ENCODE measurements at regions not wholly inside any gene's neighbourhood (a gene's known extent, or its start where the extent isn't known, plus 50 kb on each side); places are given as distances from the start of the nearest gene placed in this dataset.
"Not testable (repeated sequence)": the region's sequence is repeated elsewhere in the genome, so short reads cannot be mapped to it uniquely, and the experiment has no call there.

DNA sequence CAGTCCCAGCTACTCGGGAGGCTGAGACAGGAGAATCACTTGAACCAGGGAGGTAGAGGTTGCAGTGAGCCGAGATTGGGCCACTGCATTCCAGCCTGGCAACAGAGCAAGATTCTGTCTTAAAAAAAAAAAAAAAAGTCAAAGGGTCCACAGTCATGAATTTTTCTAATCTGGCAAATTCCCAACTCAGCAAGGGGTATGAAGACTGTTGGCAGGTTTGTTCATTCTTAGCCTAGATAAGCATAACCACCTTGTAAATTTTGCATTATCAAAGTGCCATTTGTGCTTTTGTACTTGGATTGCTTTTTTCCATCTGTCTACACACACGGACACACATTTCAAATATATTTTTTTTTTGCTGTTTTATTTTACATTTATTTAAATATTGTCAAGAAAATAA is 299.8 kb upstream of the NUDT12 start:
- intact Hi-C loops (cut with micrococcal nuclease), result no loop called here
- Mint-ChIP-seq H3K4me3 (no peak overlapping the region), H3K27me3 (no peaks in the 10 kb centered on the region), H3K4me1 (ENCODE audit: low read depth) (no peaks in the 10 kb centered on the region), H3K36me3 (no peaks in the 10 kb centered on the region), H3K9me3 (peaks cover 7% of the 10 kb centered on the region), H3K27ac (no peak overlapping the region)
- ChIA-PET CTCF (no interaction called here), POLR2A (no interaction called here)
- no peak for DNase-seq

GRCh38 chr5:103860327-103860726 is 297.7 kb upstream of the NUDT12 start:
- Mint-ChIP-seq H3K4me1 (ENCODE audit: low read depth) (no peaks in the 10 kb centered on the region), H3K27me3 (no peaks in the 10 kb centered on the region), H3K36me3 (no peaks in the 10 kb centered on the region), H3K9me3 (peaks cover 7% of the 10 kb centered on the region), H3K27ac (no peak overlapping the region), H3K4me3 (no peak overlapping the region)
- DNase-seq, result no peak
- ChIA-PET POLR2A (no interaction called here), CTCF (no interaction called here)
- intact Hi-C loops (cut with micrococcal nuclease), result no loop called here

- H3K4me3 Mint-ChIP-seq, result not testable (repeated sequence)
These were observed 295.8 kb upstream of the NUDT12 start for GRCh38 chr5:103858367-103858766.

DNA sequence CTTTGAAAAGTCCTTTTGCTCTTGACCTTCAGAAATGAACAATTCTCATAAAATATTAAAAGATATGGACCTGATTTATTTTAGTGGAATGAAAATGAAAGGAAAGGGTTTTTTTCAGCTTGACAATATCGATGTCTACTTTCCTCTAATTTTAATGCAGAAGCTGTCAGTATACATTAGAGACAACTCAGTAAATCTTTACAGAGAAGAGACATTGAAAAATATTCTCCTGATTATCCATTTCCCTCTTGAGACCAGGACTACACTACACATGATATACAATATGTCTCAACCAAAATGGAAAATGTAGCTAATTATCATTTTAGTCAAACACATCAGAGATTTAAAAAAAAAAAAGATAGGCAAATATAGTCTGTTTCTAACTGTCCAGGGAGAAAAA is 288.5 kb upstream of the NUDT12 start:
- no peak overlapping the region for H3K4me3 Mint-ChIP-seq
- no peak for DNase-seq
- H3K36me3 Mint-ChIP-seq, result no peaks in the 10 kb centered on the region
- ChIA-PET CTCF (no interaction called here), POLR2A (no interaction called here)
- H3K4me1 Mint-ChIP-seq (ENCODE audit: low read depth), result no peaks in the 10 kb centered on the region
- no peaks in the 10 kb centered on the region for H3K27me3 Mint-ChIP-seq
- no peak overlapping the region for H3K27ac Mint-ChIP-seq
- H3K9me3 Mint-ChIP-seq, result no peaks in the 10 kb centered on the region
- intact Hi-C loops (cut with micrococcal nuclease), result no loop called here

More at GRCh38 chr5:103858367-103858766, 295.8 kb upstream of the NUDT12 start:
- H3K9me3 Mint-ChIP-seq; POLR2A ChIA-PET; CTCF ChIA-PET; H3K27me3 Mint-ChIP-seq; H3K36me3 Mint-ChIP-seq; DNase-seq; H3K4me1 Mint-ChIP-seq (ENCODE audit: low read depth); H3K27ac Mint-ChIP-seq; intact Hi-C loops (cut with micrococcal nuclease): not testable (repeated sequence)

GRCh38 chr5:103849934-103850333 is 287.3 kb upstream of the NUDT12 start:
- no peaks in the 10 kb centered on the region for H3K36me3 Mint-ChIP-seq
- no peaks in the 10 kb centered on the region for H3K4me1 Mint-ChIP-seq (ENCODE audit: low read depth)
- CTCF ChIA-PET, result no interaction called here
- intact Hi-C loops (cut with micrococcal nuclease), result no loop called here
- no peaks in the 10 kb centered on the region for H3K27me3 Mint-ChIP-seq
- DNase-seq, result no peak
- H3K4me3 Mint-ChIP-seq, result no peak overlapping the region
- peaks cover 2% of the 10 kb centered on the region for H3K9me3 Mint-ChIP-seq
- POLR2A ChIA-PET, result no interaction called here
- no peak overlapping the region for H3K27ac Mint-ChIP-seq

DNA sequence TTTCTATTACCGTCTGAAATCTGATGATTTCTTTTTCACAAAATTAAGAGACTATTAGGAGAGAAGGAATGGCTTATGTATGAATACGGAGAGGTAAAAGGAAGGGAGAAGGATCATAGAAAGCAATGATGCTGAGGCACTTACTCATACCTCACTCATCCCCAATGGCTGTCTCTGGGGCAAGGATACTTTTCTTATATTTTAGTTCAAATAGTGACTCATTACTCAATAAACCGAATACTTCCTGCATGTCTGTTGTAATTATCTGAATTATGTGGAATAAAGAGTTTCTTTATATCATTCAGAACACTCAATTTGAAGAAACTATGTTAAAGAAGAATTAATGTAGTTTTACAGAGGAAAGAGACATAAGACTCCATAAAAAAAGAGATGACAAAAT is 284.5 kb upstream of the NUDT12 start:
- Mint-ChIP-seq H3K4me1 (ENCODE audit: low read depth) (no peaks in the 10 kb centered on the region), H3K27me3 (no peaks in the 10 kb centered on the region)
- POLR2A ChIA-PET, result no interaction called here

DNA sequence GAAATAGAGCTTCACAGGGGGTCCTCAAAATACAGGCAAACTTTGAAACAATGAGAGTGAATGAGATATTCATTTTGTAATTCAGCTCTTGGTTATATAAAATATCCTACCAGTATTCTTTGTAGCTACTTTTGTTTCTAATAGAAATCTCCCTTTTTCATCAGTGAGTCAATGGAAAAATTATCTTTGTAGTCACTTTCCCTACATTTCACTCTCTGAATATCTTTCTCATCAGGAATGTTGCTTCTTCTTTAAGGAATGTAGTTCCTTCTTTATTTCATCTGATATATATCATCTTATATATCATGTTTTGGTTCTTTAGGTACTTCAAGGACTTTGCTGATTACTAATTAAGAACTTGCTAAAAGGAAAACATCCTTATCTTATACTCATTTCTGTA is 280.3 kb upstream of the NUDT12 start:
- ChIA-PET CTCF (no interaction called here), POLR2A (no interaction called here)
- no peak overlapping the region for H3K27ac Mint-ChIP-seq
- no peak overlapping the region for H3K4me3 Mint-ChIP-seq
- H3K27me3 Mint-ChIP-seq, result no peaks in the 10 kb centered on the region
- no peak for DNase-seq
- intact Hi-C loops (cut with micrococcal nuclease), result no loop called here
- no peaks in the 10 kb centered on the region for H3K36me3 Mint-ChIP-seq
- peaks cover 2% of the 10 kb centered on the region for H3K9me3 Mint-ChIP-seq
- H3K4me1 Mint-ChIP-seq (ENCODE audit: low read depth), result no peaks in the 10 kb centered on the region

More for the DNA sequence above, 284.5 kb upstream of the NUDT12 start:
- Mint-ChIP-seq H3K4me3 (no peak overlapping the region), H3K36me3 (no peaks in the 10 kb centered on the region), H3K9me3 (peaks cover 2% of the 10 kb centered on the region), H3K27ac (no peak overlapping the region)
- DNase-seq, result no peak
- intact Hi-C loops (cut with micrococcal nuclease), result no loop called here
- CTCF ChIA-PET, result no interaction called here

DNA sequence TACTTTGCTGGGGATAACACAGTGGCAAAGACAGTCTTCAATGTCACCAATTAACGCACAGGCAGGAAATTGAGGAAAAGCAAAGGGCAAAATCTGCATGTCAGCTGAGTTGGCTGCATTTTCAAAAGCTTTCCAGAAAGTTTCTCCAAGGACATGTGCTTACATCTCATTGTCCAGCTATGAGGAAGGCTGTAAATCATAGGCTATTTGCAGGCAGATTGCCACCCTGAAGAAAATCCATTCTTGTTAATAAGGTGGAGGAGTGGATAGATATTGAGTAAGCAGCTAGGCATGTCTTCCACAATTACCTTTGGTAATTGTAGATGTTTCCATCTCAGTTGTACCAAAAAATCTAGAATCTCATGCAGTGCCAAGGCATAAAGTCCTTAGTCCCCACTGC is 278.0 kb upstream of the NUDT12 start:
- DNase-seq, result no peak
- intact Hi-C loops (cut with micrococcal nuclease), result no loop called here
- H3K4me3 Mint-ChIP-seq, result no peak overlapping the region
- POLR2A ChIA-PET, result no interaction called here
- CTCF ChIA-PET, result no interaction called here
- no peak overlapping the region for H3K27ac Mint-ChIP-seq
- no peaks in the 10 kb centered on the region for H3K9me3 Mint-ChIP-seq
- no peaks in the 10 kb centered on the region for H3K27me3 Mint-ChIP-seq
- no peaks in the 10 kb centered on the region for H3K36me3 Mint-ChIP-seq
- H3K4me1 Mint-ChIP-seq (ENCODE audit: low read depth), result no peaks in the 10 kb centered on the region

DNA sequence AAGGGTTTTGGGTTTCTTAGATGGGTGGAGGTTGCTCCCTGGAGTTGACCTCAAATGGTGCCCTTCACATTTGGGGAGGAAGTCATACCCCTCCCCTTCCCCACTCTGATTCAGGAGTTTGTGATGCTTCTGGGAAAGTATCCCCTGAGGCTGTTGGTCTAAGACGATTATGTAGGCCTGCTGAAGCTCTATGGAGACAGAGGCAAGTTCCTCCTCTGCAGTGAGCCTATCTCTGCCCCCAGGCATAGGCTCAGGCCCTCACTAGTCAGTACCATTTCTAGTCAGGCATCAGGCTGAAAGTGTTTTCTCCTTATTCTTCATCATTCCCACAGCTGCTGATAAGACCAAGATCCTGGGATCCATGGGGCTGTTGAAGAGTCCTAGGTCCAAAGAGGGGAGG is 271.6 kb upstream of the NUDT12 start:
- Mint-ChIP-seq H3K9me3 (no peaks in the 10 kb centered on the region), H3K4me1 (ENCODE audit: low read depth) (no peaks in the 10 kb centered on the region), H3K36me3 (no peaks in the 10 kb centered on the region), H3K4me3 (no peak overlapping the region), H3K27ac (no peak overlapping the region), H3K27me3 (no peaks in the 10 kb centered on the region)
- no peak for DNase-seq
- POLR2A ChIA-PET, result no interaction called here
- CTCF ChIA-PET, result interaction anchor here (0.8 kb wide), 1 partner anchor 358 kb away, joined by 3 read pairs; no protein-coding TSS in a partner anchor
- intact Hi-C loops (cut with micrococcal nuclease), result no loop called here

DNA sequence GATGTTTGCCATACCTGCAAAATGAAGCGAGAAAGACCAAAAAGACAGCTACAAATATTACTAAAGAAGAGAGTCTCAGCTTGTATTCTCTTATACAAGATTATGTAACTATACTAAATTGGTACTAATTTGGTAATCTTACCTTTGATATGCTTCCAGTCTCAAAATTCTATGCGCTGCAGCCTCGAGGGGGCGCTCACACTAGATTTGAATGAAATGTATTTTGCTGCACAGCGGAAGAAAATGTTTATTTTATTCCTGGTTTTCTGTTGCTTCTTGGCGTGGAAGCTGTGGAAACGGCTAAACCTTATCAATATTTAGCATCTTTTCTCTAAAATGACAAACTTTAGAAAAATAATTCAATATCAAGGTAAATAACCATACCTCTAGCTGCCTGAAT is 267.0 kb upstream of the NUDT12 start:
- ChIA-PET POLR2A (no interaction called here), CTCF (no interaction called here)
- Mint-ChIP-seq H3K27me3 (no peaks in the 10 kb centered on the region), H3K9me3 (no peaks in the 10 kb centered on the region), H3K4me3 (no peak overlapping the region), H3K4me1 (ENCODE audit: low read depth) (no peaks in the 10 kb centered on the region), H3K27ac (no peak overlapping the region), H3K36me3 (no peaks in the 10 kb centered on the region)
- intact Hi-C loops (cut with micrococcal nuclease), result no loop called here
- no peak for DNase-seq

DNA sequence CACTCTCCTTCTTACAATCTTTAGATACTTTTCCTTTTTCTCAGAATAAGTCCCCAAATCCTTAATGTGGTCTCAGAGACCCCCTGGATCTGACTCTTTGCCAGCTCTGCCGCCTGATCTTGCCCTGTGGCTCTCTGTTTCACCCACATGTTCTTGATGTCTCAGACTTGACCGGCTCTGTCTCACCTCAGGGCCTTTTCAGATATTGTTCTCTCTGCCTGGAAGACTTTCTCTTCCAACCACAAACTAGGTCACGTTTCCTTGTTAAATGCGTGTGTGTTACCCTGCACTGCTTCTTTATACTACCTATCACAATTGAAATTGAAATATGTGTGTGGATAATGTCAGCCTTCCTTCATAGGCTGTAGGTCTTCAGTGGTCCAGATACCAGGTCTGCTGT is 265.4 kb upstream of the NUDT12 start:
- H3K9me3 Mint-ChIP-seq, result no peaks in the 10 kb centered on the region
- no peaks in the 10 kb centered on the region for H3K27me3 Mint-ChIP-seq
- POLR2A ChIA-PET, result no interaction called here
- no peaks in the 10 kb centered on the region for H3K4me1 Mint-ChIP-seq (ENCODE audit: low read depth)
- CTCF ChIA-PET, result no interaction called here
- H3K27ac Mint-ChIP-seq, result no peak overlapping the region
- no peak for DNase-seq
- no peak overlapping the region for H3K4me3 Mint-ChIP-seq
- H3K36me3 Mint-ChIP-seq, result no peaks in the 10 kb centered on the region
- intact Hi-C loops (cut with micrococcal nuclease), result no loop called here

DNA sequence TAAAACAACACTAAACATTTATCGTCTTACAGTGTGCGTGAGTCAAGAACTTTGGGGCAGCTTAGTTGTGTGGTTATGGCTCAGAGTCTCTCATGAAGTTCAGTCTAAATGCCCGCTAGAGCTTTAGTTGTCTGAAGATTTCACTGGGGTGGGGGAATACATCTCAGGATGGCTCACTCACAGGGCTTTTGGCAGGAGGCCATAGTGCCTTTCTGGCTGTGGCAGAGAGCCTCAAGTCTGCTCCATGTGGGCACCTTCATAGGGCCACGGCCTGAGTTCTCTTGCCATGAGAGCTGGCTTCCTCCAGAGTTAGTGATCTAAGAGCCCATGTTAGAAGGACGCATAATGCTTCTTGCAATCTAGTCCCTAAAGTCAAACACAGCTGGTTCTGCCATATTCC is 258.8 kb upstream of the NUDT12 start:
- Mint-ChIP-seq H3K36me3 (no peaks in the 10 kb centered on the region), H3K4me3 (no peak overlapping the region), H3K9me3 (peaks cover 5% of the 10 kb centered on the region), H3K27me3 (no peaks in the 10 kb centered on the region), H3K4me1 (ENCODE audit: low read depth) (no peaks in the 10 kb centered on the region), H3K27ac (no peak overlapping the region)
- DNase-seq, result no peak
- intact Hi-C loops (cut with micrococcal nuclease), result no loop called here
- POLR2A ChIA-PET, result no interaction called here
- CTCF ChIA-PET, result no interaction called here

DNA sequence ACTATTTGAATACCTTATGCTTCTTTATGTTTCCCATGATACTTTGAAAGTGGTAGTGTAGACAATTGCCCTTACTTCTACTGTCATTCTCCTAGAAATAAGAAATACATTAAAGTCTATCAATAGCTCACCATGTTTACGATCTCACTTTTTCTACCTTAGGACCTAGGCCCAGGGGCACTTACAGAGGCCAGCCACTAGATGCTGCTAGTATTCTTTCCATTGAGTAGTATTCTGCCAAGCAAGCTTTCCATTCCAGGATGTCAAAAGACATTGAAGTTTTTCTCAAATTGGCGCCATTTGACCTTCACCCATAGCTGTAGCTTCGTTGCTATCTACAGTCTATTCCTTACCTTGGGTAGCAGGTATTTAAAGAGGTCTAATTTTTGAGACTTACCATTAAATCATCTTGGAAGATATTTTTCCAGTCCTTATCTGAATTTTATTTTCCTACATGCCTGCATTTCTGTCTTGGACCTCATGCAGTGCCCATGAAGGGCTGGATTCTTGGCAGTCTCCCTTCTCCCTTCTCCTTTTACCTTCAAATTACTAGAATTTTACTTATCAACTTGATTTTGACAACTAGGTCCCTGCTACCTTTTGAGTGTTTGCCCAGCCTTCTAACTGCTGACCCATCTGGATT is 246.0 kb upstream of the NUDT12 start:
- H3K27ac Mint-ChIP-seq, result no peak overlapping the region
- no peaks in the 10 kb centered on the region for H3K27me3 Mint-ChIP-seq
- H3K4me3 Mint-ChIP-seq, result no peak overlapping the region
- ChIA-PET POLR2A (no interaction called here), CTCF (no interaction called here)
- no peaks in the 10 kb centered on the region for H3K4me1 Mint-ChIP-seq (ENCODE audit: low read depth)
- no peak for DNase-seq
- intact Hi-C loops (cut with micrococcal nuclease), result no loop called here
- no peaks in the 10 kb centered on the region for H3K36me3 Mint-ChIP-seq
- H3K9me3 Mint-ChIP-seq, result peaks cover 2% of the 10 kb centered on the region

GRCh38 chr5:103804711-103805110 is 242.1 kb upstream of the NUDT12 start:
- Mint-ChIP-seq H3K4me1 (ENCODE audit: low read depth) (no peaks in the 10 kb centered on the region), H3K27me3 (no peaks in the 10 kb centered on the region), H3K4me3 (no peak overlapping the region), H3K36me3 (no peaks in the 10 kb centered on the region), H3K27ac (no peak overlapping the region), H3K9me3 (peaks cover 2% of the 10 kb centered on the region)
- ChIA-PET CTCF (no interaction called here), POLR2A (no interaction called here)
- intact Hi-C loops (cut with micrococcal nuclease), result no loop called here
- no peak for DNase-seq

Data from activated CD4-positive, alpha-beta memory T cell treated with anti-CD3 and anti-CD28 coated beads for 36 hours (primary cell).